Anterior cingulate cortex (tissue), 58 donors: ENCODE measurements at regions not wholly inside any gene's neighbourhood (a gene's known extent, or its start where the extent isn't known, plus 50 kb on each side); places are given as distances from the start of the nearest gene placed in this dataset.

Experiments
- DNase-seq, 58 donors: peaks; one replicate each; lab custom pipeline; 2025; lab: John Stamatoyannopoulos, UW

DNA sequence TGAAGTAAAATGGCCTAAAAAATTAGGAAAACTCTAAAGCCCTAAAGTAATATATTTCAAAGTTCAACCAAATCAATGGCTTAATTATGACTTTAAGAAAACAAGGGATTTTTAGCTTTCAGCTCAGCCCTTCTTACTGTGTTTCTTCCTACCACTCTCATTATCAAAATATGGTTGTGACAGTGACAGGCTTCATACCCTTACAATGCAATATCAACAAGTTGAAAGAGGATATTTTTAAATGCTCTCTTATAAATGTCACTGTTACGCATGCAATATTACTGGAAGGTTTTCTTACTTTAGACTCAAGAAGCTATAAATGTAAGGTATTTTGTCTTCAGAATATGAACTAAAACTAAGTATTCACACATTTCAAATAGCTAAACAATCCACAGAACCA lies 1225.7 kb upstream of the MIR17HG start:
- DNase-seq: no peak

DNA sequence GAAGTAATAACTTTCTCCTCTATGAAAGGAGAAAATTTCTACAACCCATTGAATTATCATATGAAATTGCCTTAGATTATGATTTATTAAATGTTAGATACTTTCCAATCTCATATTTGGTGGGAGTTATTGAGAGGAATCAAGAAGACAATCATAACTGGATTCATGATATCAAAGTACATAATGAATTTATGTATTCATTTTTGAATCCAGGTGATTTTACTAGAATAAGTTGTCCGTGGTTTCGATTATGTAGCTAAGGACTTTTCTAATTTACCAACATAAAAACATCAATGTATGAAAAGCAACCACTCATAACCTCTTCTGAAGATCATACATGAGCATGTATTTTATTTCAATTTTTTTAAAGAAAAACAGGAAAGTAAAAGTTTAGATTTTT lies 1225.0 kb upstream of the MIR17HG start:
- no peak for DNase-seq

DNA sequence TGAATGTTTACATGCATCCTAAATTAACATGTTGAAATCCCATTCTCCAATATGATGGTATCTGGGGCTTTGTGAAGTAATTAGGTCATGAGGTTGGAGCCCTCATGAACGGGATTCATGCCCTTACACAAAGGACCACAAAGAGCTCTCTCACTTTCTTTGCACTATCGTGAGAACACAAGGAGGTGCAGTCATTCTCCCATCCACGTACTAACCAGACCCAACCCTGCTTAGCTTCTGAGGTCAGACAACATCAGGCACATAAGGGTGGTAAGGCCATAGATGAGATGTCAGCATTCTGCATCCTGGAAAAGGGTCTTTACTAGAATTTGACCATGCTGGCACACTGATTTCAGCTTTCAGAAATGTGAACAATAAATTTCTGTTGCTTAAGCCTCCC lies 1211.9 kb upstream of the MIR17HG start:
- DNase-seq: no peak

DNA sequence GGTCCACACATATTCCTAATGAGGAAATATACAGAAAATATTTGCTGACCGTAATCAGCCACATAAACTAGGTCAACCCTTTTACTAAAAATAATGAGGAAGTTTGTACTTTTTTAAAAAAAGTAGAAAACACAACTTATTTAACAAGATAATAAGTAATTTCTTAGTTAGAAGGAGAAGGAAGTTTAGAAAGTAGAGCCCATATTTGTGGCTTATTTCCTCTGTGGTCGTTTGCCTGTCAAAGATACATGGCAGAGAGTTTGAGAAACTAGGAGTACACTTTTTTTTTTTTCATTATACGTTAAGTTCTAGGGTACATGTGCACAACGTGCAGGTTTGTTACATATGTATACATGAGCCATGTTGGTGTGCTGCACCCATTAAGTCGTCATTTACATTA lies 1205.2 kb upstream of the MIR17HG start:
- DNase-seq: no peak

DNA sequence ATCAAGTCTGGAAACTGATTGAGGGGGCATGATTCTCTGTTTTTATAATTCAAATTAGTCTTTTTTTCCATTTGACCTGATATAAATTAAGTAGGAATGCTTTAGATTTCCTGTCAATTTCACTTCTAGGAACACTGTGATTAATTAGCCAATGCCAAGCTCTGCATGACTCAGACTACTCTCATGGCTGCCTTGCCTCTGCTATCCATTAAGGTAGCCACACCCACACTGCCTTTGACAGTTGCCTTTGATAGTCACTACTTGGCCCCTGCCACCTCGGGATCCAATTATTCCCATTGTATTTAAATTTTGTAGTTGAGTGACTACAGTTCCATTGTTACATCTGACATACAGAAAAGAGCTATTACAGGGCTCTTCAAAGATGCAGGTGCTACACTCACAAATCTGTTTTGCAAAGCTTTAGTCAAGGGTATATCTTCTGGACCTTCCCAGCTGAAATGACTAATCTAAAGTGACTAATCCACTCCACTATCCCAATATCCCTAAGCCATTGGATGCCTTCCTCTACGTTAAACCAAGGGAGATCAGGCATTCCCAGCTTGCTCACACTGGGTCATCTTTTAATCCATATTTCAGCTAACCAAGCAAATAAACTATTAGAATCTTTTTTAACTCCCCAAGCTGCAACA lies 1193.1 kb upstream of the MIR17HG start:
- no peak for DNase-seq

DNA sequence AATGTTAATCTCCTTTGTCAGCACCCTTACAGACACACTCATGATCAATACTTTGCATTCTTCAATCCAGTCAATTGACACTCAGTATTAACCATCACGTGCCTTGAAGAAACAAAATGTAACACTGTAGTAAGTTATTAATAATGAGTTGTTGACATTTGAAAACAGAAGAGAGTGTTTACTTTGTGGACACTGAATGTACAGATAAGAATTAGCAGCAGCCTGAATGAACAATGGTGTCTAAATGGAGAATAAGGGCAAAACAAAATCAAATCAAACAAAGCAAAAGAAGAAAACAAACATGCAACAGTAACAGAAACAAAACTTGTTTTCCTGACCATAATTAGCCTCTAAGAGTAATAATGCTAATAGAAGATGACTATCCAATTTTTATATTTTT lies 1191.1 kb upstream of the MIR17HG start:
- DNase-seq: no peak

DNA sequence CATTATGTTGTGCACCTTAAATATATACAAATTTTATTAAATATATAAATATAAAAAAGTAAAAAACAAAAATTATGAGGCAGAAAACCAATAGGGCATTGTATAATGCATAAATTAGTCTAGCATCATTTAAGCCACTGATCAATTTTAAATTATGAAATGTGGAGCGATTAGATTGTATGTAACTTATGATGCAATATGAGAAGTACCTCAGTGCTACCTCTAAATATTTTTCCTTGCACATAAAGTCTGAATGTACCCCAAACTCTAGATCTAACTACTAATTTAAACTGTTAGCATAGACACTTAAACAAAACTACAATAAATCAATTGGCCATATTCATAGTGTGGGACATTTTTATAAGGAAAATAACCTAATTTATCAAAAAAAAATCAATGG lies 1178.5 kb upstream of the MIR17HG start:
- no peak for DNase-seq

DNA sequence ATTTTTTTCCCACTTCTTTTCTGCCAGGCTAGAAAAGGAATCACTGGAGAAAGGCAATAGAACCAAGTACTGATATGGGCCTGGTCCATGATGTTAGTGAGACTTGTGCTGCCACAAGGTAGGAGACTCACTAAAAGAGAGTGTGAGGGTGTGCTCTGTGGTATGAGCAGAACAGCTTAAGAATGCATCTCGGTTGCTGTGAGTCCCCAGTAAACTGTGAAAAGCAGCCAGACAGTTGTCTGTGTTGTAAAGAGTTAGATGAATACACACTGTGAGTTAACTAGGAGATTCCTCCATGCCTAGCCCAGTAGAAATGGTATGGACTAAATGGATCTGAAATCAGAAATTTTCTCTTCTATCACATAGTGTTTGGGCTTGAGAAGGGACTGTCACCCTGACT lies 1177.3 kb upstream of the MIR17HG start:
- DNase-seq: no peak

DNA sequence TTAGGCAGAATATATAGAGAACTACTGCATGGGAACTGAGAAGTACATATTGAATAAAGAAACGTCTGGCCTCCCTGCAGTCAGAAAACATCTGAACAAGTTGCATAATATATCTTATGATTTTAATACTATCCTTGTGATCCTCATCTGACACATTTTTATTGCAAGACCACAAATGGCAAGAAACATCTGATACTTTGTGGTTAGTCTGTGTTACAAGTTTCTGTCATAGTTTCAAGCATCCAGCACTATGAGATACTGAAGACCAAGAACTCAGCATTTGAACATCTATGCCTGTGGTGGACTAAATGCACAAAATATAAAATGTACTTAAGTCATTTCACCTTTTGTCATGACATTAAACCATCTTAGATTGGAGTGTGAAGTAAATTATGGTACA lies 1175.8 kb upstream of the MIR17HG start:
- no peak for DNase-seq

DNA sequence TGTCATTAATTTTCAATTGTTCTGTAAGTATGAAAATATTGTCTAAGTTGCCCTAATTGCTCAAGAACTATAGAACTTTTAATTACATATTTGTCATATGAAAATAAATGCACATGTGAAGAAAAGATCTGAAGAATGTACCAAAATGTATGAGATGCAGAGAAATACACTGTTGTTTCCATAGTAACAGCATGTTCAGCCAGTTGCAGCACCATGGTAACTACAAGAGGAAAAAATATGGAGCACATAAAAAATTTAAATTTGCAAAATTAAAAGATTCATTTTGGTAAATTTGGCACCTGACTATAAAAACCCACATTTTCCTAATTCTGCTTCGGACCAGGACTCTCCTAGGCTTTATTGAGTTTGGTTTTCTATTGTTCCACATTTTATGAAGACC lies 1170.0 kb upstream of the MIR17HG start:
- DNase-seq: no peak

DNA sequence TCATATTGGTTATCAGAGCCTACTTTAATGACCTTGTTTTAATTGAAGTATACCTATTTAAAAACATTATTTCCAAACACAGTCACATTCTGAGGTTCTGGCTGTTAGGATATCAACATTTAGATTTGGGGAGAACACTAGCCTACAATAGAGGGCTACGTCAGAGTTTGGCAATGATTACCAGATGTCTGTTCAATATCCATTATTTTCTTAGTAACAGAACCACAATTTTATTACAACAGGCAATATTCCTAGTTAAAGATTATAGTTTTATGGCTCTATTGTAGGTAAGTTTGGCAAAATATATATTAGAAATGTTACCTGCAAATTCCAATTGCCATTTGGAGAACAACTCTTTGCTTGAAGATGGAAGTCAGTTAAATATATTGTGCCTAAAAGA lies 1163.1 kb upstream of the MIR17HG start:
- DNase-seq: no peak

DNA sequence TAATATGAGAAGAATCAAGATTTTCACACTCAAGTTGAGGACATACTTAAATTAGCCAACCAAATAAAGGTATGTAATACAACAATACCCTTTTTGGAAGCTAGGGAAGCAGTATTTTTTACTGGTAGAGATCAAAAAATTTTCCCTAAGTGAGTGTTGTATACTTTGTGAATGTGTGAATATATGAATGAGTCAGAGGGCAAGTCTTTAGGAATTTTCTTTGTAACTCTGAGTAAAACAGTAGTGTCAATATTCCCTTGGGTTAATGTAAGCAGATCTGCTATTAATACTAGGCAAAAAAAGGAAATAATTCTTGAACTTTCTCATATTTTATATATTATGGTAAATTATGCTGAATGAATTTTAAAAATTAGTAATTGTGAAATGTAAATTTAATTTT lies 1161.8 kb upstream of the MIR17HG start:
- DNase-seq: no peak

DNA sequence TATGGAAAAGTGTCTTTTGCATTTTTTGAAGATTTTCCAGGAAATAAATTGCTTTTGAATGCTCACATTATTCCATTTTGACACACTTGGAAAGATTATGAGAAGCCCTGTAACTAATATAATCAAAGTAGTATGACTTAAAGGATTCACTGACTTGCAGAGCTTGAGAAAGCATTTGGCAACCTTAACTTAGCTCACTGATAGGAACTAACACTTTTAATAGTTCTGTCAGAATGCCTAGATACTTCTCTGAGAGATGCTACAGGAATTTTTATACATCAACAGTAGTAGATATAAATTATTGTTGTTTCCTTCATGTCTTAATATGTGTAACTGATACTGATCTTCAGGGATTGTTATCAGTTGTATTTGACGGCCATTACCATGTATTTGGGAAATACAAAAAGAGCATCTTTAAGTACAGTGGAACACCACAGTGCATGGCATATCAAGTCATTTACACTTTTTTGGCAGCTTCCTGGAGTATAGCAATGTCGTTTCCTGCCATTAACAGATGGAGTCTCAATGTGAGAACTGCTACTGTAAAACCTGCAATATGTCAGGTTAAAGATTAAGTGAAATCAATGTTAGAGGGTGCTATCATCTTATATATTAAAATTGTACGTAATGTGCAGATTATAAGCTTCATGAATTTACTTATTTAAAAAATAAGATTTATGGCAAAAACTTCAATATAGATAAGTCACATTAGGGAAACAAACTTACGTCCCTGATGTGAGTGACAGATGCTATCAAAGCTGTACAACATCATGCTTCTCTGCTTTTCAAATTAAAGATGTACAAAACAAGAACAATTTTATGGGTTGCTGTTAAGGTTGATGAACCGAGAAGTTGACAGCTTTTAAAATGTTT lies 1159.8 kb upstream of the MIR17HG start:
- DNase-seq: no peak

DNA sequence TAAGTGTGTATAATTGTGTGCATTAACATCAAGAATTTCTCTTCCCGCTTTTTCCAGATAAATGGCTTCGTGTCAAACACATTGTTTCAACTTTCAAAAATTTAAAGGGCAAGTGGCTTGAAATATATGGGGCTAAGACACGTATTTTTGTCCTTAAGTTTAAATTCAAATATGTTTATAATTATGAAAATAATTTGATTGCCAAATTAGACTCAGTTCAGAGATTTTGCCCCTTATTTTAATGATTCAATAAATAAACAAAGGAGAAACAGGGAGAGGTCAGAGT lies 1159.2 kb upstream of the MIR17HG start:
- no peak for DNase-seq

DNA sequence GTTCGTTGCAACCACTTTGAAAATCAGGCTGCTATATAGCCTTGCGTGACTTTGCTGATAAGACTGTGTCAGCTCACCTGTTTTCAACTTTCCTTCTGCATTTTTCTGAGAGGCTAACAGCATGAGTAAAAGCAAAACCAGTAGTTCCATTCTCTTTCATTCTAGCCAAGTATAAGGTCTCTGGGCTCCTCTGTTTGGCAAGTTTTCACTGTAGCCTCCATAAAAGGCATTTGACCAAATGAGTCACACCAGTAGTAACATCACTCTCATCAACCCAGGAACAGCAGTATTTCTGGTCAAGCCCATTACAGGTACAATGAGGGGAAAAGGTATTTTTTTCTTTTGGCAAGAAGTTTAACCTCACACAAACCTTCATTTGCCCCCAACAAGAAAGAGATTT lies 1149.8 kb upstream of the MIR17HG start:
- DNase-seq: no peak

DNA sequence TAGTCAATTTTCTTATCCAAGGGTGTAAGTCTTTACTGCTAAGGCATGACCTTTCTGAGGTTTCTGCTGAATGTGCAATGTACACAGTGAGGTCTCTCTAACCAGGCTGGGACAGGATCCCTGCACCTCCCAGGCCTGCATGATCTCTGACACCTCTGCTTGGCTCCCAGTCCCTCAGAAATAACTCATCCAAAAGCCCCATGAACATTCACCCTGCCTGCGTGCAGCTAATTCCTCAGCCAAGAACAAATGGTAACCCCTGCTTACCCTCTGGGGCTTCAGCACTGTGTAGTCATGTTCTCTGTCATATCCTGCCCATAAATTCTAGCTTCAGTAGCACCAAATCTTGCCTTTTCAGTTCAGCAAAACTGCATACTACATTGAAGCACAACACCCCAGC lies 1146.3 kb upstream of the MIR17HG start:
- DNase-seq: no peak

DNA sequence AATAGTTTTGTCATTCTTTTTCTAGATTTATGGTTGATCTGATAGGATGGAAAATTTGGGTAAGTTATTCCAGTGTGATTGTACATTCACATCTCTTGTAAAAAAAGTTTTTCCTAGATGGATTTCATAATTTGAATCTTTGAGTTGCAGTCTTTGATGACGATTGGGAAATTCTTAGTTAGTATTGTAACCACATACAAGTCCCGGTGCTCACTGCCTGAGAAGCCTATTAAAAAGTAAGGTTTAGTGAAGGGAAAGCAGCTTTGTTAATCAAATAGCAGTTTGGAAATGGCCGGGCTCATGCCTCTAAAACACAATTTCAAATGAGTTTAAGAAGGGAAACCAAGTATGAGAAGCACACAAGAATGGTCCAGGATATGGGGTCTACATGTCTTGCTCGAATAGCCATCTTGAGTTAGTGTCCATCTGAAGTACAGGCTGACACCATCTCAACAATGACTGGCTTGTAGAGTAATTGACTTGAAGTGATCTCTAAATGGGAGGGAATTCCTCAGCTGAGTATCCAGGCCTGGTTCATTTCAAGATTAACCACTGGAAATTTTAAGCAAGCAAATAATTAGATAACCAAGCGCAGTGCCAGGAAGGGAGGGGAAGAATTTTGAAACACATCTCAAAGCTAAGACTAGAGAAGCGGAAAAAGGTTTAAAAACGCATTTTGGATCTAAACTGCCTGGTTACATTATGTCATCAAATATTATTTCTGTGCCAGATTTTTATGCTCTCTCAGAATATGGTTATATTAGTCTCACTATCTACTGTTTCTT lies 1145.6 kb upstream of the MIR17HG start:
- no peak for DNase-seq

DNA sequence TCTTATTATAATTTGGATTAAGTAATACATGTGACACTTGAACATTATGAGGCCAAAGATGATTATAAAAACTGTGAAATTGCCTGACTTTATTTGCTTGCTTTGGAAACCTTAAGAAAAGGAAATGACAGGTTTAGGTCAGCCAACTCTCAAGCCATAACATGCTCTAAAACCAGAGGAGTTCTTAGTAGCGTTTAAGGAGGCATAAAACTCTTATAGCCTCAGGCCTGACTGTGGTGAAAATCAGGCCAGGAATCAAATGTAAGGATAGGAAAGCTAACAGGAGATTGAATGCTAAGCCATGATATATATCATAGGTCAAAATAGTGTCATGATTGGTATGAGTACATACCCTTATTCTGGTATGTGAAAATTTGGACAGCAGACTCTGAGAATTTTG lies 1142.4 kb upstream of the MIR17HG start:
- no peak for DNase-seq

DNA sequence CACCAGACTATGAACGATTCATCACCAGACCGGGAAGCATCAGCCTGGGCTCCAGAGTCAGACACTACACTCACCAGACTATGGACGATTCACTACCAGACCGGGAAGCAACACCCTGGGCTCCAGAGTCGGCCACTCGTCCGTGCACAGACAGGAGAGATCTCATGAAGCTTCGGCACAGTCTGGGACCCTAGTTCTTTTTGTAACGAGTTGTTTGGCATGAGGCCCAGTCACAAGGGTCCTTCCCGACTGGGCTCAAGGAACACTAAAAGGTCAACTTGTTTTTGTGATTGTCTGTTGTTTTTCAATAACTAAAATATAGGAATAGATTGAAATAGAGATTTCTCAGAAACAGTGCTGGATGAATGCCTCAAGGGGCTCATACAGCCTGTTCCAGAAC lies 1141.6 kb upstream of the MIR17HG start:
- DNase-seq: no peak

DNA sequence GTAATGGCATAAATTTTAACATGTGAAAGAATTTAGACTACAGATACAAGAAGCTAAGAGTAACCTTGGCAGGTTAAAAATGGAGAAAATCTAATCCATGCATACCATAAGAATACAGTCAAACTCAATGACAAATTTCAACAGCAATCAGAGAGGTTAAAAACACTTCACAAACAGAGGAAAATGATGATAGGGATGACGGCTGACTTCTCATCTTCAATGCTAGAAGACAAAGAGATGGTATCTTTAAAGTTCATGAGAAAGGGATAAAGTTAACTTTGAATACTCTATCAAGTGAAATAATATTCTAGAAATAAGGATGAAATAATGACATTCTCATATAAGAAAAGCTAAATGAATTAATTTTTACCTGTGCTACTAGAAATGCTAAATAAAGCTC lies 1130.2 kb upstream of the MIR17HG start:
- DNase-seq: no peak

DNA sequence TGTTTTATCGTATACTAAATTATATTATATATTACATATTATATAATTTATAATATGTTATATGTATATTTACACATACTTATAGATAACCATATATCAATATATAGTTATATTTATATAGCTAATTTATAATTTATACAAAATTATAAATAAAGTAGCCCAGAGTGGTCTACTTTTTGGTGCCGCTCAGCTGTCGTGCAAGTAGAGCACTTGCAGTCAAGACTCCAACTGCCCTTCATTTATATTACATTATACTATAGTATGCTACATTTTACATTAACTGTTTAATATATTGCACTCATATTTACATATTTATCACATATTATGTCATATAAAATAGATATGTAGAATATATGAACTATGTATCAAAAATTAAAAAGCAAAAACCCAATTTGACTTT lies 1124.7 kb upstream of the MIR17HG start:
- DNase-seq: no peak

DNA sequence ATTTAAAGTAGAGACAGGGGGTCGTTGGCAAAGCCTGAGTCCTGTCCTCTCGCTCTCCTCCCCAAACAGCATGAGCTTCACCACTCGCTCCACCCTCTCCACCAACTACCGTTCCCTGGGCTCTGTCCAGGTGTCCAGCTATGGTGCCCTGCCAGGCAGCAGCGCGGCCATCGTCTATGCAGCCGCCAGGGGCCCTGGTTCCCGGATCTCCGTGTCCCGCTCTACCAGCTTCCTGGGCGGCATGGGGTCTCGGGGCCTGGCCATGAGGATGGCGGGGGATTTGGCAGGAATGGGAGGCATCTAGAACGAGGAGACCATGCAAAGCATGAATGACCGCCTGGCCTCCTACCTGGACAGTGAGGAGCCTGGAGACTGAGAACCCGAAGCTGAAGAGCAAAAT lies 1117.2 kb upstream of the MIR17HG start:
- DNase-seq: no peak
